ENCODE measurements at regions not wholly inside any gene's neighbourhood (a gene's known extent, or its start where the extent isn't known, plus 50 kb on each side); places are given as distances from the start of the nearest gene placed in this dataset.

DNA sequence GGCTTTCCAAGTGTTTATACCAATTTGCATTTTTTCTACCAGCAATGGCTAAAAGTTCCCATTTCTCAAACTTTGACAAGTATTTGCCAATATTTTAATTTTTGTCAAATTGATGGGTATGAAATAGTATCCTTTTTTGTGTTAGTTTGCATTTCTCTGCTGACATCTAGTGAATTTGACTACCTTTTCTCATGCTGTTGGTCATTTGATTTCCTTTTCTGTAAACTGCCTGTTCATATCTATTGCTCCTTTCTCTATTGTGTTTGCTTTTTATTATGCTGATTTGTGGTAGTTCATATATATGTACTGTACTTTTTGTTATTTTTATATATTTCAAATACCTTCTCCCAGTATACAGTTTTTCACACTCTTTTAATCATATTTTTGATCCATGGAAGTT, 149.4 kb downstream of the PMAIP1 start:
- TF ChIP-seq CTCF (conservative IDR thresholded peaks at IDR 0.05; ENCODE audit: low read length) (no peak), EZH2phosphoT487 (IDR thresholded peaks at IDR 0.05; ENCODE audit: borderline replicate concordance, low read depth, low read length) (no peak)
- Histone ChIP-seq H3K36me3 (ENCODE audit: insufficient read depth, low read length) (no peaks in the 10 kb centered on the region), H3K4me2 (ENCODE audit: low read length) (no peak overlapping the region), H3K4me3 (ENCODE audit: low read depth, low read length, poor library complexity, severe bottlenecking) (no peak overlapping the region), H3K27ac (ENCODE audit: low read depth, low read length, poor library complexity, severe bottlenecking) (no peak overlapping the region), H4K20me1 (ENCODE audit: insufficient read depth, low read length) (no peaks in the 10 kb centered on the region), H3K9me2 (ENCODE audit: insufficient read depth, low read length) (no peaks in the 10 kb centered on the region), H3K4me1 (ENCODE audit: insufficient read depth, low read length, poor library complexity, severe bottlenecking) (no peaks in the 10 kb centered on the region), H2AFZ (ENCODE audit: low read length) (no peak overlapping the region), H3K79me2 (ENCODE audit: insufficient read depth, low read depth, low read length) (no peaks in the 10 kb centered on the region), H3K9me3 (ENCODE audit: low read length) (no peaks in the 10 kb centered on the region)
- DNase-seq (ENCODE audit: low spot score) = no peak
- POLR2A ChIA-PET = interaction anchor here (1.0 kb wide), 1 partner anchor 10 kb away, joined by 6 read pairs; no protein-coding TSS in a partner anchor
- no TSS peak for BruUV-seq (replicated peaks)
- CTCF ChIA-PET (ENCODE audit: unreplicated experiment) = no interaction called here
- intact Hi-C loops (cut with micrococcal nuclease; ENCODE audit: unreplicated experiment) = no loop called here

- Histone ChIP-seq H3K9me2 (ENCODE audit: insufficient read depth, low read length) (no peaks in the 10 kb centered on the region), H3K27ac (ENCODE audit: low read depth, low read length, poor library complexity, severe bottlenecking) (no peak overlapping the region), H3K4me2 (ENCODE audit: low read length) (no peak overlapping the region), H3K36me3 (ENCODE audit: insufficient read depth, low read length) (no peaks in the 10 kb centered on the region), H3K4me3 (ENCODE audit: low read depth, low read length, poor library complexity, severe bottlenecking) (no peak overlapping the region), H2AFZ (ENCODE audit: low read length) (no peak overlapping the region), H3K4me1 (ENCODE audit: insufficient read depth, low read length, poor library complexity, severe bottlenecking) (no peaks in the 10 kb centered on the region), H4K20me1 (ENCODE audit: insufficient read depth, low read length) (no peaks in the 10 kb centered on the region), H3K79me2 (ENCODE audit: insufficient read depth, low read depth, low read length) (no peaks in the 10 kb centered on the region), H3K9me3 (ENCODE audit: low read length) (no peaks in the 10 kb centered on the region)
- ChIA-PET POLR2A (interaction anchor here (0.6 kb wide), 1 partner anchor 181 kb away, joined by 4 read pairs; no protein-coding TSS in a partner anchor), CTCF (ENCODE audit: unreplicated experiment) (no interaction called here)
- intact Hi-C loops (cut with micrococcal nuclease; ENCODE audit: unreplicated experiment) = no loop called here
- no peak for DNase-seq (ENCODE audit: low spot score)
- TF ChIP-seq EZH2phosphoT487 (IDR thresholded peaks at IDR 0.05; ENCODE audit: borderline replicate concordance, low read depth, low read length) (no peak), CTCF (conservative IDR thresholded peaks at IDR 0.05; ENCODE audit: low read length) (no peak)
- BruUV-seq (replicated peaks) = no TSS peak
Observed at GRCh38 chr18:60047556-60047955, 147.8 kb downstream of the PMAIP1 start.

DNA sequence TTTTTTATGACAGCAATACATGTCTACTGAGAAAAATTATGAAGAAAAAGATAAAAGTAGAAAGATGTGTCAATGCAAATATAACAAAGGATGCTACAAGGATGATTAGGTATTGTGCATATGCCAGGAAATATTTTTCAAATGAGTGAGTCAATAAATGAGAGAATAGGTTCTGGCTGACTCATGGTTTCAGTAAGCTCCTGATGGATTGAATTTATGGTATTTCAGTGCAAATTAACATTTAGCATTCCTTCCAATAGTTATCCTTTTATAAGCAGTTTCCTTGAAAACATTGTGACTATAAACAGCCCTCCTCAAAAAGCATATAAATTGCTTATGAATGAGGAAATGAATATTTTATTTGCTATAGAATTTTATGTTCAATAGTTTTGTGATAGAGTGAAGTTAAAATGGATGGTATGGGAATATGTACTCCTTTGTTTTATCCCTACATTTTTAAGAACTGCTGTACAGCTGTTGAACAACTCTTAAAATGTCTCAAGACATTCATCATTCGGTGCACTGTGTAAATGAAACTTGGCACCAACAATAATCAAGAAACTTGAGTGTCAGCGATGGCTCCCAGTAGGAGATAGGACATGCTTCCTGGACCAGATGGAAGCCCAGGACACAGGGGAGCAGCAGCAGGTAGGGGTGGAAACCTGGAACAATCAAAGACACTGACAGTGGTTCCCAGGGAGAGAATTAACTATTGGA, 144.7 kb downstream of the PMAIP1 start:
- H3K36me3 ChIP-seq (ENCODE audit: insufficient read depth, low read length) = no peaks in the 10 kb centered on the region
- no peak overlapping the region for H3K4me2 ChIP-seq (ENCODE audit: low read length)
- POLR2A ChIA-PET = no interaction called here
- no peaks in the 10 kb centered on the region for H3K9me3 ChIP-seq (ENCODE audit: low read length)
- BruUV-seq (replicated peaks) = no TSS peak
- DNase-seq (ENCODE audit: low spot score) = no peak
- no peaks in the 10 kb centered on the region for H3K79me2 ChIP-seq (ENCODE audit: insufficient read depth, low read depth, low read length)
- H3K9me2 ChIP-seq (ENCODE audit: insufficient read depth, low read length) = no peaks in the 10 kb centered on the region
- no peak overlapping the region for H3K27ac ChIP-seq (ENCODE audit: low read depth, low read length, poor library complexity, severe bottlenecking)
- no peaks in the 10 kb centered on the region for H3K4me1 ChIP-seq (ENCODE audit: insufficient read depth, low read length, poor library complexity, severe bottlenecking)
- H3K4me3 ChIP-seq (ENCODE audit: low read depth, low read length, poor library complexity, severe bottlenecking) = no peak overlapping the region
- H4K20me1 ChIP-seq (ENCODE audit: insufficient read depth, low read length) = no peaks in the 10 kb centered on the region
- H2AFZ ChIP-seq (ENCODE audit: low read length) = no peak overlapping the region
- intact Hi-C loops (cut with micrococcal nuclease; ENCODE audit: unreplicated experiment) = no loop called here
- CTCF ChIA-PET (ENCODE audit: unreplicated experiment) = no interaction called here
- TF ChIP-seq CTCF (conservative IDR thresholded peaks at IDR 0.05; ENCODE audit: low read length) (no peak), EZH2phosphoT487 (IDR thresholded peaks at IDR 0.05; ENCODE audit: borderline replicate concordance, low read depth, low read length) (no peak)
